Mesenchymal stem cell (in vitro differentiated cells and primary cell): ENCODE measurements at regions not wholly inside any gene's neighbourhood (a gene's known extent, or its start where the extent isn't known, plus 50 kb on each side); places are given as distances from the start of the nearest gene placed in this dataset.

ENCODE experiments used
- DNase-seq: peaks from one replicate; pipeline ENCODE4 v3.0.0-alpha.2; 2013
- H2AFZ ChIP-seq: one replicate; pipeline ENCODE4 v1.6.1; 2013; ENCODE audit warnings: low read depth, mild to moderate bottlenecking, control low read depth, inconsistent platforms, low read length, moderate library complexity
- H2AK5ac ChIP-seq: 2 replicates; pipeline ENCODE4 v1.6.1; 2013; ENCODE audit warnings: low read length, moderate library complexity, mild to moderate bottlenecking, inconsistent platforms; ENCODE audit not compliant: severe bottlenecking
- H2BK120ac ChIP-seq: one replicate; pipeline ENCODE4 v1.6.1; 2013; ENCODE audit warnings: low read depth, mild to moderate bottlenecking, inconsistent platforms, low read length, moderate library complexity
- H2BK12ac ChIP-seq, 2 experiments: one replicate each; pipeline ENCODE4 v1.6.1; 2013; ENCODE audit warnings: inconsistent platforms in 2 of 2, low read length in 2 of 2, mild to moderate bottlenecking in 2 of 2, moderate library complexity in 2 of 2, control low read depth in 1 of 2
- H2BK15ac ChIP-seq: one replicate; pipeline ENCODE4 v1.6.1; 2013; ENCODE audit warnings: mild to moderate bottlenecking, low read depth, inconsistent platforms; ENCODE audit not compliant: poor library complexity, severe bottlenecking
- H2BK5ac ChIP-seq: 2 replicates; pipeline ENCODE4 v1.6.1; 2013; ENCODE audit warnings: low read depth, mild to moderate bottlenecking, low read length, control low read depth, inconsistent platforms; ENCODE audit not compliant: poor library complexity, severe bottlenecking
- H3K14ac ChIP-seq, 2 experiments: one replicate each; pipeline ENCODE4 v1.6.1; 2013; ENCODE audit warnings: inconsistent platforms in 2 of 2, low read length in 2 of 2, control low read depth in 1 of 2, mild to moderate bottlenecking in 1 of 2, moderate library complexity in 1 of 2
- H3K18ac ChIP-seq, 2 experiments: one replicate each; pipeline ENCODE4 v1.6.1; 2013; ENCODE audit warnings: inconsistent platforms in 2 of 2, low read length in 2 of 2, control low read depth in 1 of 2, low read depth in 1 of 2, mild to moderate bottlenecking in 1 of 2
- H3K23ac ChIP-seq, 2 experiments: one replicate each; pipeline ENCODE4 v1.6.1; 2013; ENCODE audit warnings: inconsistent platforms in 2 of 2, low read length in 2 of 2, mild to moderate bottlenecking in 2 of 2, moderate library complexity in 2 of 2, control low read depth in 1 of 2
- H3K27ac ChIP-seq: 2 replicates; pipeline ENCODE4 v1.5.1; 2013; ENCODE audit warnings: mild to moderate bottlenecking, moderate library complexity, low read length, control low read depth, inconsistent platforms; ENCODE audit not compliant: poor library complexity, severe bottlenecking
- H3K27me3 ChIP-seq, 2 experiments: 2 replicates each; pipeline versions ENCODE4 v1.6.1 to v1.7.0; 2013; ENCODE audit warnings: low read length in 2 of 2, mild to moderate bottlenecking in 2 of 2, moderate library complexity in 2 of 2, control low read depth in 1 of 2, inconsistent platforms in 1 of 2; ENCODE audit not compliant: control insufficient read depth in 1 of 2, insufficient read depth in 1 of 2
- H3K36me3 ChIP-seq, 2 experiments: 2 replicates each; pipeline versions ENCODE4 v1.6.1 to v1.7.0; 2013; ENCODE audit warnings: low read length in 2 of 2, control low read depth in 1 of 2, inconsistent platforms in 1 of 2, low read depth in 1 of 2, mild to moderate bottlenecking in 1 of 2; ENCODE audit not compliant: insufficient read depth in 2 of 2, control insufficient read depth in 1 of 2
- H3K4ac ChIP-seq, 2 experiments: one replicate each; pipeline ENCODE4 v1.6.1; 2013; ENCODE audit warnings: inconsistent platforms in 2 of 2, low read length in 2 of 2, mild to moderate bottlenecking in 2 of 2, moderate library complexity in 2 of 2, control low read depth in 1 of 2, low read depth in 1 of 2
- H3K4me1 ChIP-seq: 2 replicates; pipeline ENCODE4 v1.6.1; 2013; ENCODE audit warnings: low read depth, low read length, control low read depth; ENCODE audit not compliant: control insufficient read depth, insufficient read depth
- H3K4me2 ChIP-seq: 2 replicates; pipeline ENCODE4 v1.6.1; 2013; ENCODE audit warnings: low read length, mild to moderate bottlenecking, inconsistent platforms; ENCODE audit not compliant: poor library complexity, severe bottlenecking
- H3K4me3 ChIP-seq, 2 experiments: 2 replicates each; pipeline versions ENCODE4 v1.5.1 to v1.7.0; 2013; ENCODE audit warnings: low read length in 2 of 2, mild to moderate bottlenecking in 2 of 2, control low read depth in 1 of 2, low read depth in 1 of 2; ENCODE audit not compliant: insufficient read depth in 1 of 2
- H3K79me1 ChIP-seq: replicated peaks from 2 replicates; pipeline ENCODE4 v1.6.1; 2013; ENCODE audit warnings: mild to moderate bottlenecking, control low read depth, low read length, inconsistent platforms; ENCODE audit not compliant: poor library complexity, severe bottlenecking
- H3K9ac ChIP-seq: 2 replicates; pipeline ENCODE4 v1.7.0; 2013; ENCODE audit warnings: mild to moderate bottlenecking, low read length, moderate library complexity
- H3K9me3 ChIP-seq: 2 replicates; pipeline ENCODE4 v1.7.0; 2013; ENCODE audit warnings: mild to moderate bottlenecking, low read length; ENCODE audit not compliant: control insufficient read depth
- H4K8ac ChIP-seq: one replicate; pipeline ENCODE4 v1.6.1; 2013; ENCODE audit warnings: inconsistent platforms, mild to moderate bottlenecking, low read length, moderate library complexity
- H4K91ac ChIP-seq: one replicate; pipeline ENCODE4 v1.6.1; 2013; ENCODE audit warnings: mild to moderate bottlenecking, low read length, inconsistent platforms
- WGBS: methylation state at CpG from one replicate; pipeline ENCODE4 v1.1.7; 2013; ENCODE audit warnings: mixed read lengths; 5-methylcytosine and 5-hydroxymethylcytosine counted together

DNA sequence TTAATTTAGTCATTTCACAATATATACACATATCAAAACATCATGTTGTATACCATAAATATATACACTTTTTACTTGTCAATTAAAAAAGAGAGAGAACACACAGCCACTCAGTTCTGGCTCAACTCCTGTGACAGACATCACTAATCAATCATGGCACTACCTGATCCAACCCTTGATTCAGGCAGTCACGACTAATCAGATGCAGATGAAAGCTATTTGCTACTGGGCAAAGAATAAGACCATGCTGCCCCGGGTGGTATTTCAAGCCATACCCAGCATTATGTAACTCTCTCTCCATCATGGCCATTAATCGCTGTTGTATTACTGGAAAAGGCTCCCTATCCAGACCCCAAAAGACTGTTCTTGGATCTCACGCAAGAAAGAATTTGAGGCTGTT, 345.7 kb downstream of the HAPSTR1 start:
- no peak overlapping the region for H2BK120ac ChIP-seq
- no peaks in the 10 kb centered on the region for H3K79me1 ChIP-seq
- H2BK12ac ChIP-seq, result no peak overlapping the region
- no peak overlapping the region for H3K14ac ChIP-seq
- DNase-seq, result no peak
- no peak overlapping the region for H2BK15ac ChIP-seq
- no peak overlapping the region for H3K4me2 ChIP-seq
- H2AFZ ChIP-seq, result no peak overlapping the region
- H3K4ac ChIP-seq, result no peak overlapping the region
- H2AK5ac ChIP-seq, result no peak overlapping the region
- no peak overlapping the region for H3K23ac ChIP-seq
- no peak overlapping the region for H3K18ac ChIP-seq
- H3K36me3 ChIP-seq, result no peaks in the 10 kb centered on the region
- H3K9ac ChIP-seq, result no peak overlapping the region
- no peaks in the 10 kb centered on the region for H3K9me3 ChIP-seq
- no peaks in the 10 kb centered on the region for H3K4me1 ChIP-seq
- no peak overlapping the region for H2BK5ac ChIP-seq
- 63% methylated on average over 3 of the region's 4 CpGs for whole genome bisulfite sequencing
- no peak overlapping the region for H3K4me3 ChIP-seq
- peaks cover 0 to under 1% of the 10 kb centered on the region in 2 experiments for H3K27me3 ChIP-seq
- H3K27ac ChIP-seq, result no peak overlapping the region
- H4K91ac ChIP-seq, result no peak overlapping the region
- H4K8ac ChIP-seq, result no peak overlapping the region

DNA sequence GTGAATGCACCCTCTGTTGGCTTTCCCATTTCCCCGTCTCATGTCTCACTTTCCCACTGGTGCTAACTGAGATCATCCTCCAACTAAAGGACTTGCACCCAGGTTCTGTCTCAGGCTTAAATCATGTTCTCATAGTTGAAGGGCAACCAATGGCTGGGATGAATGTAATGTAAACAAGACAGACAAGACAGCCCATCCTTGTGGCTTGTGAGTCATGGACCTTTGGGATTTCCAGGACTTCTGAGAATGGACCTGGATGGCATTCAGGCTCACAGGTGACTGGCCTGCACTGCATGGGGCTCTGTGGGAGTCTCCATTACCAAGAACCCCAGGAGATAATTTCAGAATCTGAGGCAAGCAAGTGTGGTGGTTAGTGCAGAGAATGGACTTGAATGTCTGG, 347.5 kb downstream of the HAPSTR1 start:
- H3K4me3 ChIP-seq, result no peak overlapping the region
- peaks cover 0 to 6% of the 10 kb centered on the region in 2 experiments for H3K27me3 ChIP-seq
- no peak overlapping the region for H3K14ac ChIP-seq
- H2AFZ ChIP-seq, result no peak overlapping the region
- no peak overlapping the region for H3K23ac ChIP-seq
- no peak overlapping the region for H2BK5ac ChIP-seq
- no peak overlapping the region for H4K8ac ChIP-seq
- no peaks in the 10 kb centered on the region for H3K9me3 ChIP-seq
- H3K18ac ChIP-seq, result no peak overlapping the region
- H3K4me2 ChIP-seq, result no peak overlapping the region
- H2BK120ac ChIP-seq, result no peak overlapping the region
- H2AK5ac ChIP-seq, result no peak overlapping the region
- H2BK12ac ChIP-seq, result no peak overlapping the region
- DNase-seq, result no peak
- no CpG with 5 or more reads among the region's 1 CpG for WGBS
- H3K9ac ChIP-seq, result no peak overlapping the region
- H3K36me3 ChIP-seq, result no peaks in the 10 kb centered on the region
- H3K4me1 ChIP-seq, result no peaks in the 10 kb centered on the region
- H3K27ac ChIP-seq, result no peak overlapping the region
- no peak overlapping the region for H4K91ac ChIP-seq
- H2BK15ac ChIP-seq, result no peak overlapping the region
- no peak overlapping the region for H3K4ac ChIP-seq
- H3K79me1 ChIP-seq, result no peaks in the 10 kb centered on the region

DNA sequence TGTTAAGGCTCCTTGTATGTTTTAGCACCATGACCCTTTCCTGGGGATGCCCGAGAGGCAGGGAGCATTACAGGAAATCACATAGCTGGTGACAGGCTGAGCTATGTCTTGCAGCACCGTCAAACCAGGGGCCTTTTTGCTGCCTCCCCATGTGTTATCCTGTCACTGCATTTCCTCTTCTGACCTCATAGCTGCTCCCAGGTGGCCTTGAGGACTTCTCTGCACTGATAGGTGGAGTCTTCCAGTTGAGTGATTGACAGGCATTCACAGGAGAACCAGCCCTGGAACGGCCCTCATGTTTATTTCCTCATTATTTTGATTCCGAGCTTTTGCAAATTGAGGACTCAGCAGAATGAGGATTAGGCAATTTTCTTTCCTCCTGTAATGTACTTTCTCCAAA, 349.6 kb downstream of the HAPSTR1 start:
- Histone ChIP-seq H3K18ac (no peak overlapping the region), H2AK5ac (no peak overlapping the region), H3K4me1 (no peaks in the 10 kb centered on the region), H2BK120ac (no peak overlapping the region), H2BK15ac (no peak overlapping the region), H4K8ac (no peak overlapping the region), H3K14ac (no peak overlapping the region), H3K27me3 (peaks cover 0 to 6% of the 10 kb centered on the region in 2 experiments), H3K9me3 (no peaks in the 10 kb centered on the region), H3K79me1 (no peaks in the 10 kb centered on the region), H3K36me3 (no peaks in the 10 kb centered on the region), H3K27ac (no peak overlapping the region), H4K91ac (no peak overlapping the region), H2AFZ (no peak overlapping the region), H2BK12ac (no peak overlapping the region), H3K9ac (no peak overlapping the region), H3K4ac (no peak overlapping the region), H3K23ac (no peak overlapping the region), H2BK5ac (no peak overlapping the region), H3K4me2 (no peak overlapping the region), H3K4me3 (no peak overlapping the region)
- WGBS, result 35% methylated on average over 4 of the region's 4 CpGs
- no peak for DNase-seq

DNA sequence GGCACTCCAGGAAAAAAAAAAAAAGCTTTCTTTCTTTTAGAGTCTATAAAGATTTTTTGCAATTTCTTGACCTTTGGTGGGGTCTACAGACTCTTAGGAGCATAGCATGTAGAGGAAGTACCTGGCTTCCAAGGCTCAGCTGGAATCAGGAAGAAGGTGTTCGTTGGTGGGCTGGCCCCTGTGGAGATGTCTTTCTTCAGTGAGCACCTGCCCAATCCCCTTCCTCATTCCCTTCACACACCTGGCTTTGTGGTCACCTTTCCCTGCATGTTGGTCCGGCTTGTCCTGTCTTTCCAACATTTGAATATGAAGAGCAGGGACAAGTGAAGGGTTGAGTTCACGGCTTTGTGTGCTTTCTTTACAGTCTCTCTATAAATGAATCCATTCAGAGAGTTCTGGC, 352.4 kb downstream of the HAPSTR1 start:
- Histone ChIP-seq H2BK120ac (no peak overlapping the region), H3K14ac (no peak overlapping the region), H3K27ac (no peak overlapping the region), H3K36me3 (no peaks in the 10 kb centered on the region), H3K4me3 (no peak overlapping the region), H2AFZ (no peak overlapping the region), H3K9me3 (peaks cover 4% of the 10 kb centered on the region), H3K18ac (no peak overlapping the region), H4K91ac (no peak overlapping the region), H4K8ac (no peak overlapping the region), H3K23ac (no peak overlapping the region), H3K9ac (no peak overlapping the region), H3K4ac (no peak overlapping the region), H2BK12ac (no peak overlapping the region), H3K27me3 (peaks cover 0 to 6% of the 10 kb centered on the region in 2 experiments), H3K4me2 (no peak overlapping the region), H2BK15ac (no peak overlapping the region), H3K4me1 (no peaks in the 10 kb centered on the region), H2BK5ac (no peak overlapping the region), H2AK5ac (no peak overlapping the region), H3K79me1 (no peaks in the 10 kb centered on the region)
- DNase-seq, result no peak
- 26% methylated on average over 3 of the region's 3 CpGs for WGBS
